Right renal cortex interstitium (tissue), 3 donors: ENCODE measurements at regions not wholly inside any gene's neighbourhood (a gene's known extent, or its start where the extent isn't known, plus 50 kb on each side); places are given as distances from the start of the nearest gene placed in this dataset.

Experiments used
- DNase-seq, 3 donors: peaks; one replicate each; pipeline ENCODE4 v3.0.0-alpha.2; 2013; ENCODE audit warnings: low read depth in 3 of 3, low spot score in 2 of 3

DNA sequence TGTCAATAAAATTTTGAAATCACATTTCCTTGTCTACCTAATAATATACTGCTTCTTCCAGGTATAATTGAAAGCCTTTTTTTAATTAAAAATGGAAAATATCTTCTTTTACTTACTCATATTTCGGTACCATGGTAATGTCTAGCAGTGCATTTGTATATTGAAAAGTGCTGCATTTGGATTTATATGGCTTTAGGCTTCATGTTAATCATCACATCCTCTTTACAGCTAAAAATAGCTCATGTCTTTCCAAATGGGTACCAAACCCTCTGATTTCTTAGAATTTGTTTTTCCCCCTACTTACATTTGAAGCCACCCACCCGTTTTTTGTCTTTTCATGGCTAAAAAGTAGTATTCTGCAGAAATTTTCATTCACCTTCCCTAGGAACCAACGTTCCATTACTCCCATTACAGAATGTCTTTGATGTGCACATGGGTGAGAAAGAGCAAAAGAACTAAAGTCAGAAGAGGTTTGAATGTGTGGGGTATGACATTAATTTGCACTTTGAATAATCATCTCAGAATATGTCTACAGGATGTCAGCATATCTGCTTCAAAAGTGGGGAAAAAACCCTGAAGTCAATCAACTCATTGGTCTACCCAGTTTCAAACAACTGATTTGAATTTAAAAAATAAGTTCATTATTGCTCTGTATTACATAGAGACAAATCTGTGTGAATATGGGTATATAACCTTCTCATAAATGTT, 935.9 kb downstream of the GATA3 start:
- DNase-seq = no peak

DNA sequence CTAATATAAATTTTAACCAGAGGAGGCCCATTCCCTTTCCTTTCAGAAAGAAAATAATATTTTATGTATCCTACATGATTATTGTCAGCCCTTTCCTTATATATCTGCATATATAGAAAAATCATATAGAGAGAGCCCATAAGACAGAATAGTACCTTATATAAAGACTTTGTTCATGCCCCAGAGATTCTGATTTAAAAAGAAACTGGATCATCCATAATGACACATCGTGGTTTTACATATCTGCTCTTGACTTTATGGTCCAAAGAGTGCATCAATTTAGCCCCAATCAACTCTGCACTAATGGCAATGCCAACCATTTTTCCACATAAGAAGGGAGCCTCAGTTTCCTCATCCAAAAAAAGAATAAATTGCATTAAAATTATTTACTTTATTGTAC, 937.5 kb downstream of the GATA3 start:
- DNase-seq = no peak

DNA sequence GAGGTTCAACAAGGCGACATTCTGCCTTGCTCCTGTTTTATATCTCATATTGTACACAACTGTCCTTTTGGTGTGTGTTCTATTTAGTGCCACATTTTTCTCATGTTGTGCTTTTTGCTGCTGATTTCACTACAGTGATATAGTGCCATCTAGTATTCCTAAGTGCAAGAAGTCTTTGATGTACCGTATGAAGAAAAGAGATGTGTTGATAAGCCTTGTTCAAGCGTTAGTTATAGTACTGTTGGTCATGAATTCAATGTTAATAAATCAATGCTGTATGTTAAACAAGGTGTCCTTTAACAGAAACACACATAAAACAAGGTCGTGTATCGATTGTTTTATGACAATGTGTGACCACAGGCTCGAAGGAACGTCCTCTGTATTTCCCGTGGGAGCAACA, 939.4 kb downstream of the GATA3 start:
- DNase-seq = no peak

DNA sequence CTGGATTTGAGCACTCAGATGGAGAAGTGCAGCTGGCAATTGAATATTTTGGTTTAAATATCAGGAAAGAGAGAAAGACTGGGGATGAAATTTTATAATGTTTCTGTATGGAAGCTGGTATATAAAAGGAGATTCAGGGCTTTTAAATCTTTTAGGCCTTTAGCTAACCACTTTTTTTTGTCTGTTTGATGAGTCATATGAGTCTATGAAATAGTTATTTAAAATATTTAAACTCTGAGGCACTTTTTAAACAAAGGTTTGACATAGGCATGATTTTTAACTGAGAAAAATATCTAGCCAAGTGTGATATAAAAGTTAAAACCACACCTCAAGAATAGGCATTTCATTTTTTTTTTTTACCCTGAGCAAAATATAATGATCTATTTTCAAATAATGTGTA, 944.3 kb downstream of the GATA3 start:
- DNase-seq = no peak

DNA sequence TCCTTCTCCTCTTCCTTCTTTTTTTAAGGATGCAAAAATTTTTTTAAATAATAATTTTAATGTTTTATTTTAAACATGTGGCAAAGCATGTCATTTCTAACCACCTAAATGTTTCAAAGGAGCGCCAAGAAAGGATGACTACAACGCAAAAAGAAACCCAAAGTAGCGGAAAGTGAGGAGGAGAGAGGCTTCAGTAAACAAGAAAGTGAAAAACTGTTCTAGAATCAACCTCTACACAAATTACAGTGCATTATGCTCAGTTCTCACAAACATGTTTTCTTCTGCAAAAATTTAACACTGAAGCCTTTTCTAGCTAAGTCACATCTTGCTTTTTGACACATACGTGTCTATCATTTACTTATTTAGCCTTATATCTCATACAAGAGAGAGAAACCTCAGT, 948.6 kb downstream of the GATA3 start:
- DNase-seq = no peak

DNA sequence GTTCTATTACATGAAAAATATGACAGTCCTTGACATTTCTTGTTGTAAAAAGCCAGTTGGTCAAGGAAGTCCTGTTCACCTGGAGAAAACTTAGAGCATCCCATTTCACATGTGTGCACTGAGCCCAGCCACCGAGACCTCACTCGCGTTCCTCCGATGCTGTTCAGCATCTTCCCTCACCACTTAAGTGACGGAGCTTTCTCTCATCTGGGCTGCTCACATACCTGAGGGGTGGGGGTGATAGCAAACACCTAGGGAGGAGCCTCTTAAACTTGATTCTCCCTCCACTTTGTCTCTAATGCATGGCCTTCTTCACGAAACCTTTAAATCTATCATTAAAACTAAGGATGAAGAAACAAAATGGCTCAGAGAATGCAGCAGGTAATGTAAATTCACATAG, 950.2 kb downstream of the GATA3 start:
- DNase-seq = no peak

DNA sequence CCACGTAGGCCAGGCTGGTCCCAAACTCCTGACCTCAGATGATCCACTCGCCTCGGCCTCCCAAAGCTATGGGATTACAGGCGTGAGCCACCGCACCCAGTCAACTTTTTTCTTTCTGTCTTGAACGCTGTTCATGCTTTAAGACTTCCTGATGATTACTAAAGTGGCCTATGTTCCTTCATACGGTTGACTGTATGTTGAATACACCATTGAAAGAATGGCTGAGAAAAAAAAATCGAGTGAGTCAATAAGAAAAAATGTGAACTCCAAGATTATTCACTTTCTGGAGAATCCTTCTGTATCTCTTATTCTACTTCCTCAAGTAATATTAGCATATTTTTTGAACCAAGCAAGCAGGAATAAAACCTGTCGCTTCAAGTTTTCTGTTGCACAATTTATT, 955.0 kb downstream of the GATA3 start:
- DNase-seq = no peak

DNA sequence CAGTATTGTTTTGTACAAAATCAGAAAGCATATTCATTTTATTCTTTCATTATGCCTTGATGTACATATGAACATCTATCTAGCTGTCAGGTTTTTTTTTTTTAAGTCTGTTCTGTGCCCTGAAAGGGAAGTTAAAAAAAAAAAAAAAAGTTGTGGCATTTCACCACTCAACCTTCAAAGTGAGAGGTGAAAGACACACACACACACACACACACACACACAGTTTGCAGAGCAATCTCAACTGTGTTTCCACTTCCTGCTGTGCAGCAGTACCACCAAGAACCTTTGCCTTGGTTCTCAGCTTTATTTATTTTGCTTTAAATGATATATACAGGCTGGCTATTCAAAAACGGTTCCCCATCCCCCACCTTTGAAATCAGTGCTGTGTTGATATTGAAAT, 955.6 kb downstream of the GATA3 start:
- DNase-seq = no peak

DNA sequence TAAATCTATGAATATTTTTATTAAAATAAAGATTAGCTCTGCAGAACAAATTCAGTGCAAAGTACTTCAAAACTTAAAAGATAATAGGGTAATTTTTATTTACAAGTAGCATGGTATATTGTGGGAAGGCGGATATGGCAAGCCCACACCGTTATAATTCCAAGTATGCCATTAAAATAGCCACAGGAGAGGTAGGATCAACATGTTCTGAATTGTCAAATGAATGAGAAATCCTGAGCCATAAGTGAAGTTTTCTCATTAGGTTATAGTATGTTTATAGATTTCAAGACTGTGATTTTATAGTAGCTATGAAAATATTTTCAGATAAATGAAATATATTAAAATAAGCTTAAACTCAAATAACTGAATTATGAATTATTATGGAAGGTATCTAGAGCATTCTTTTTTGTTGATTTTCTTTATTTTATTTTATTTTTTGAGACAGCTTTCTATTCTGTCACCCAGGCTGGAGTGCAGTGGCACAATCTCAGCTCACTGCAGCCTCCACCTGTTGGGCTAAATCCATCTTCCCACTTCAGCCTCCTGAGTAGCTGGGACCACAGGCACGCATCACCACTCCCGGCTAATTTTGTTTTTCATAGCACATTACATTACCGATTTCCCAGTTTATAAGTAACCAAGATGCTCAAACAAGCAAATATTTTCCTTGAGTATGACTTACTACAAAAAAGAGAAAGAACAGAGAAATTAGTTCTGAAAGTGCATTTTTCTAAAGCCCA, 956.6 kb downstream of the GATA3 start:
- DNase-seq = no peak

DNA sequence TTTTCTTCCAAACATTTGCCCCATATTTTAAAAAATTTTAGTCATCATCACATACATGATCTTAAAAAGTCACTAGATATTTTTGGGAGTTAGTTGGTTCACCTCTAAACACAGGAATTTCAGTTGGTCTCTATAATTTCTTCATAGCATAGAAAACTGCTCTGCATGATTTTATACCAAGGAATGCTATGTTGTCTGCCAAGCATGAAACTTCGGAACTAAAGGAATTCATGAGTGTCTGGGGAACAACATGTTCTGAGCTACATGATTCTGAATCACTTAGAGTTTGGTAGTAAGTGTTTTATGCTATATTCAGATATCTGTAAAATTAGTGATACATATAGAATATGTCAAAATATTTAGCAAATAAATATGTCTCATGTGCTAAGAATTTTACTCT, 957.8 kb downstream of the GATA3 start:
- DNase-seq = no peak

DNA sequence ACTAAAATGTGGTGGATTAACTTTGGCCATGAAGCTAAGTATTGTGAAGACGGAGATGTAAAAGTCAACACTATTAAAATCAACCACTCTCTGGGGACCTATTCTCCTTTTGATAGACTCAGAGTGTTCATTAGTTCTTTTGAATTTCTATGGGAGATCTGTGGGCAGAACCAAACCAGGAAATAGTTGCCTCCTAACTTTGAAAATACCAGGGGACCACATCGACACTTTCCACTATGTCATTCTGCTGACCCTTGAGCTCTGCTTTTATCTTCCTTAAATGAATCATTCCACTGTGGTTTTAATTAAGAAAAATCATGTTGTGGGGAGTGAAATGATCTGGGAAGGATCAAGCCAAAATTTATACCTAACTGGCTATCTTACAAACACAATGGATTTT, 960.5 kb downstream of the GATA3 start:
- DNase-seq = no peak

DNA sequence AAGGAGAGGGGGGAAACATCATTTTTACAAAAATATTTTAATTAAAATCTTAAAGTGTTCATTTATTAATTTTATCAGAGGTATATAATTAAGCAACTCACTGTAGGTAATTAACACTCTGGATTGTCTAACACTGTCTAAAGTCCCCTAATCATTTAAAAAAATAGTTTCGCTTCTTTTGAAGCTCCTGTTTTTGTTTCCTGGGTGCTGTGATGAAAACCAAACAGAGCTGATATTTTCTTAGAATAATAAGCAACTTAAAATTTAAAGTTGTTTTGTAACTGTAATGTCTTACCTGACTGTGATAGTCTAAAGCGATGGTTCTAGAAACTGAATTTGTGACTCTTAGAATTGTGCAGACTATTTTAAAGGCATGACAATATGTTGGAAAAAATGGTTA, 961.0 kb downstream of the GATA3 start:
- no peak for DNase-seq

DNA sequence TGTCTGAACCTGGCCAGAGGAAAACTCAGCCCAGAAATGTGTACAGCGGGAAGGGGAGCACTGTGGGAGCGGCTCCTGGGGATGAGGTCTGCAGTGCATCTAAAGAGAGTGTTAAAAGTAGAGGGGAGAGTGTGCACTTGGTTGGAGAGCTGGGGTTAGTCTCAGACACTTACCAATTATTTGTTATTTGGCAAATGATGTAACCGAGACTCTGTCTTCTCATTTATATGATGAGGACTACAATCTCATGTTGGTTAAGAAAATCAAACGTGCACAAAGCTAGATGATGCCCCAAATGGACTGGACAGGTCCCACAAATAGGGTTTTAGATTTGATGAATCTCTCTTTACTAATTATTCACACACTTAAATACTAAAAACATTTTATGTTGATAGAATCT, 962.4 kb downstream of the GATA3 start:
- DNase-seq = no peak

DNA sequence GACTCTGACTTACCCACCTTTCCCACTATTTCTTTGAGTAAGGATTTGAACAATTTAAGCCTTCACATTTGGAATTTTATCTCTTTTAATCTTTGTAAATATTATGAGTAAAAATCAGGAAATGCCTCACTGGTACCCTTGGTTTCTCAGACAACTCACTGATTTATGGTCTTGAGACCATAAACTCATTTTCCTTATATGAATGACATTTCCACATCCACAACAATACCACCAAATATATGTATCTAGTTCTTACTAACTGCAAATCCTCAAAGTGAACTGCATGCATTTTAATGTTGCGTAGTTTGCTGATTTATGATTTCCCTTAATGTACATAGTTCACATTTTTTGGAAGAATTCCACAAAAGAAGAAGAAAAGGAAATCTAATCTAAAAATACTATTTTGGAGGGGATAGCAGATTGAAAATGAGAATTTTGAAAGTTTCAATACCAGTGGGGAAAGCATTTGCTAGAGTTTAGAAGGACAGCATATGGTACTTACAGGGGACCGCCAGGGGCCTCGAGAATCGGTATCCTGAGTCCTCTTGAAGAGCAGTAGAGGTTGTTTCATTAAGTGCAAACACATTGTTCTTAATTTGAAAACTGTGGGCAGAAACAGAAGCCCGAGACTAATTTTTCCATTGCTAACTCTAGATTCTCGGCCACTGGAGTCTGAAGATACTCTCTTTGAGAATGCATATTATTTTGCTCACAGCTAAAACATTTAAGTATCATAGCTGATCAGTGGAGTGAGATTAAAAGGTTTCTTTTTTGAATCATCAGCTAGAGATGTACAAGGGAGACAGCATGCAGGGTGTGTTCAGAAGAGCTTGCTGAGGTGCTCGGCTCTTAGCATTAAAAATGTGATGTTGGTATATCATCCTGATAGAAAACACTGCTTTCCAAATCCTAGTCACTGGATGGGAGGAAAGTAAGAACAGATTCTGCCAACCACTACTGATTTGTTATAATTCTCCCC, 964.0 kb downstream of the GATA3 start:
- peak in 2 of 3 donors; percentile 4 to 18 for DNase-seq

DNA sequence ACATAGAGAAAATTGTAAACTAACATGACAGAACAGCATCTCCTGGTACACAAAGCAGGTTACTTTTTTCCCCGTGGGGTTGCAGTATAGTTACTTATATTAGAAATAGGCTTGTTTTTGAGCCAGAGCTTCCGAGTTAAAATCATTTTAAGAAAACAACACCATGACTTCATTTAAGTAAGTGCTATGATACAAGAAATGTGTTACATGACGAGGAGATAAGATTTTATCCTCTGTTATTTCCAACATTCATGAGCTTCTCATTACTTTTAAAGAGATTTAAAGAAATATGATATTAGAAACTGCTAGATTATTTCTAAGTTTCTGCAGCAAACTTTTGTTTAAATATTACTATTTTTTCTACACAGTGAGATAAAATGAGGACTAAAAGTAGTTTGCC, 968.7 kb downstream of the GATA3 start:
- no peak for DNase-seq

DNA sequence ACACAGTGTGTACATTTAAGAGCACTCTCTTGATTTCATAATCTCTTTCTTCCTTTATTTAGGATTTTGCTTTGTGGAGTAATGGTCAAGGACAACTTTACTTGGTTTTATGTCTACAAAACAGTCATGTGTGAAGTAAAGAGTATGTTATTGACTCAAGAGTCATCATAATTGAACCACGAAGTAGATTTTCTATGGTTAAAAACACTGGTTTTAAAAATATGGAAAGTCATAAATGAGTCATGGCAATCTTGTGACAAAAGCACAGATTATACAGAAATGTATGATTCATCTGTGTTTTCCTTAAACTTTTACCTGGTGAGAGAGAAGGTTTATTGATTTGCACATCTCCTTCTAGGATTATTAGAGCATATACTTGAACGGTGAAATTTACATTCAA, 969.7 kb downstream of the GATA3 start:
- DNase-seq = no peak

DNA sequence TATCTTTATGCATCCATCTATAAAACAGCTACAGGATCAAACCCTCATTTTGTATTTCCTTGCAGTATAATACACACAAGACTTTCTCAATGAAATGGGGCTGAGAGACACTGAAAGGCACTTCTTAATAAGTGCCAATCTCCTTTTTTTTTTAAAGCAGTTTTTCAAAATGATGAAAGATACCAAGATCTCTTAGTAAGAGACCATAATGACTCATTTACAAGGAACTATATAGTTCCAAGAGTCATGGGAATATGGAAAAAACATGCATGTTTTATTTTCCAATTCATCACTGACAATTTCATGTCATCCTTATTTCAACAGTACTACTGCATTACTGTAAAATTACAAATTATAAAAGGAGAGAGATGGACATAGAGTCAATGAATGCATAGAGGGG, 973.7 kb downstream of the GATA3 start:
- no peak for DNase-seq

DNA sequence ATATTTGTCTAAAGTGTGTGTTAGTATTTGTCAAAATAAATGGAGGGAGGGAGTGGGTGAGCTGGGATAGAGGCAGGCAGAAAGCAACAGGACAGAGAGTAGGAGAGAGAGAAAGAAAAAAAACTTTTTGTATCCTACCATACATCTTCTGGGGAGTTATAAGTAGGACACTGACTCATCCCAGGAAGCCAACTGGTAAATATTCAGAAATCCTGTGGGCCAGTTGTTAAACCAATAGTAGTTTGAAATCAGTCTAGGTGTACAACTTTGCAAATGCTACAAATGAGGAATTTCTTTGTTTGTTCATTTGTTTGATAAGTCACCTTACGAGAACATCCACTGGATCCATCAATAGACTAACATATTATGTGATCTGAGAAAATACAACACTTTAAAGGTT, 980.9 kb downstream of the GATA3 start:
- no peak for DNase-seq

DNA sequence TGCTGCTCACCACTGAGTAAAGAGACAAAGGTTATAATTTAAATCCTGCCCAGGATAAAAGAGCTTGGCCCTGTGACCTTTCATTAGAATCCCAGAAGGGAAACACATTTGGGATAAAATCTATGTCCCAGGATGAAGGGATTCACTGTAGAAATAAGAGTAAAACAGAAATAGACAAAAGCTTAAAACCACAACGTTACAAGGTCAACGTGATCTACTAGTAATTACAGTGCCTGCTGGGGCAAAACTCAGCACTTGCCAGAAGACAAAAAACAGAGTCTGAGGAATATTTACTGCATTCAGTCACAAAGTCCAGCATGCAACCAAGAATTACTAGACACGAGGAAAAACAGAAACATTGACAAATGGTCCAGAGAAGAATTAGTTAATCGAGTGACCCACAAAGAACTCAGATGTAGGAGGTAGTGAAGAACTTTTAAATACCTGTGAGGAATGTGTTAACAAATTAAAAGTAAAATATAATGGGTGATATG, 982.3 kb downstream of the GATA3 start:
- no peak for DNase-seq

DNA sequence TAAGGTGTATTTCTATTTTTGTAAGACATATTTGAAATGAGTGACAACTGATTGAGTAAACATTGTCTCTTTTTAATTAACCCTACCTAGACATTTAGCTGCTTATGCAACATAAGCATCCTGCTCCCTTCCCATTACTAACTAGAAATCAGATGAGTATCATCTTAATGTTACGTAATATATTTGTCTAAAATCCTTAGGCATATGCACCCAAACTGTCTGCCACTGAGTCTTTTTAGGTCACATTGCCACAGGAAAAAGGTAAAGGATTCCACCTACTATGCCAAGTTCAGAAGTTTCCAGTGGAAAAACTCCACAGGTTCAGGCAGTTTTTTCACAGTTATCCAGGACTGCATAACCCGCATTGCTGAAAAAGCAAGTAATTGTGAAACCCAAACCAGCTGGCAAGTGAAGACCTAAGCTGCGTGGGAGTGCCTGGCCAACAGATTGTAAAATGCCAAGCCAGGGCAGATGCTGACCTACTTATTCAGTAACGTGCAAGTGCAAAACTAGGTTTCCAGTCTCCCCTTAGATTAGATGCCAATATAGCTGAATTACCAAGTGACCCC, 983.7 kb downstream of the GATA3 start:
- no peak for DNase-seq

DNA sequence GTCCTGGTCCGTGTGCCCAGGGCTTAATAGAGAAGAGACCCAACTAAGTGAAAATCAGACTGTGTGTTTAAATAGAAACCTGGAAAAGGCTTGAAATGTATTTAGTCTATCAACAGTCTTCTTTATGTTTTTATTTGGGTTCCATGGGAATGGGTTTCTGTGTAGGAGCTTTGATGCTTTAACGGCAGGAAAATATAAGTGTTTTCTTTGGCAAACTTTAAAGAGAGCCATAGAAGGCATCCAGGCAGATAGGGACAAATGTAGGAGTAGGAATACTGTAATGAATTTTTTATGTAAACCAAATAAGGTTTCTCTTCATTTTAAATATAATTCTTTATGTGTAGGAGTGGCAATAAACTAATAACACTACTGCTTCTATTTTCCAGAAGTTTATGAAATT, 989.0 kb downstream of the GATA3 start:
- DNase-seq = peak; percentile 7 to 45 (median 38)
